SU-DHL-6 (cell line): ENCODE measurements at regions not wholly inside any gene's neighbourhood (a gene's known extent, or its start where the extent isn't known, plus 50 kb on each side); places are given as distances from the start of the nearest gene placed in this dataset.

Experiments
- H2AFZ ChIP-seq: fragments of 200-600 bp; sonication (generic); 2 replicates; pipeline ENCODE4 v1.6.1; 2014; ENCODE audit warnings: low read depth, mild to moderate bottlenecking, moderate library complexity, mixed read lengths, antibody characterized with exemption, low read length; ENCODE audit not compliant: severe bottlenecking
- H3F3A ChIP-seq: fragments of 200-600 bp; shearing (Covaris generic); 2 replicates; pipeline ENCODE4 v1.6.0; 2016; ENCODE audit warnings: antibody characterized with exemption, mild to moderate bottlenecking; ENCODE audit not compliant: insufficient read depth
- H3K27ac ChIP-seq: fragments of 200-600 bp; sonication (generic); 2 replicates; pipeline ENCODE4 v1.5.1; 2016; ENCODE audit warnings: low read depth, mild to moderate bottlenecking, low read length, moderate library complexity, mixed read lengths
- H3K27me3 ChIP-seq: fragments of 200-600 bp; sonication (generic), shearing (Covaris generic); 2 replicates; pipeline ENCODE4 v1.6.0; 2014; ENCODE audit warnings: mild to moderate bottlenecking, low read length
- H3K36me3 ChIP-seq: fragments of 200-600 bp; sonication (generic); 2 replicates; pipeline ENCODE4 v1.6.1; 2014; ENCODE audit warnings: mild to moderate bottlenecking, low read length, mixed read lengths
- H3K4me2 ChIP-seq: fragments of 300-600, 200-600 bp; shearing (Covaris generic), sonication (generic); 2 replicates; pipeline ENCODE4 v1.6.0; 2014; ENCODE audit warnings: low read length, low read depth, mild to moderate bottlenecking; ENCODE audit not compliant: poor library complexity, severe bottlenecking
- H3K4me3 ChIP-seq: fragments of 200-600 bp; sonication (generic); 2 replicates; pipeline ENCODE4 v1.5.1; 2014; ENCODE audit warnings: antibody characterized with exemption, low read length, mild to moderate bottlenecking, mixed read lengths; ENCODE audit not compliant: insufficient read depth, poor library complexity, severe bottlenecking
- H3K79me2 ChIP-seq: fragments of 200-600 bp; sonication (generic); 2 replicates; pipeline ENCODE4 v1.6.1; 2014; ENCODE audit warnings: mild to moderate bottlenecking, low read length, moderate library complexity; ENCODE audit not compliant: insufficient read depth
- H3K9ac ChIP-seq: fragments of 200-600 bp; sonication (generic); 2 replicates; pipeline ENCODE4 v1.7.0; 2014; ENCODE audit warnings: mild to moderate bottlenecking, low read length
- H3K9me2 ChIP-seq: fragments of 200-600 bp; sonication (generic); replicated peaks from 2 replicates; pipeline ENCODE4 v1.6.1; 2014; ENCODE audit warnings: low read length; ENCODE audit not compliant: insufficient read depth
- H3K9me3 ChIP-seq: fragments of 200-600 bp; sonication (generic); 2 replicates; pipeline ENCODE4 v1.6.1; 2014; ENCODE audit warnings: low read length, mixed read lengths; ENCODE audit not compliant: insufficient read depth
- H4K20me1 ChIP-seq: fragments of 200-600 bp; sonication (generic); 2 replicates; pipeline ENCODE4 v1.6.1; 2014; ENCODE audit warnings: low read depth, mild to moderate bottlenecking, antibody characterized with exemption, low read length, moderate library complexity, mixed read lengths
- CTCF ChIP-seq: fragments of 200-600 bp; sonication (generic); IDR thresholded peaks from one replicate; pipeline ENCODE4 v1.5.1; 2017; ENCODE audit warnings: antibody characterized with exemption, mild to moderate bottlenecking, low read length, moderate library complexity; ENCODE audit not compliant: insufficient read depth, poor library complexity, severe bottlenecking
- EZH2phosphoT487 ChIP-seq: fragments of 200-600 bp; sonication (generic), shearing (Covaris generic); conservative IDR thresholded peaks from 2 replicates; pipeline ENCODE4 v1.6.1; 2018; ENCODE audit warnings: mild to moderate bottlenecking, antibody characterized with exemption, low read length, moderate library complexity, mixed read lengths

GRCh38 chr15:94722024-94722636 is 490.8 kb downstream of the MCTP2 start:
- TF ChIP-seq CTCF (no peak), EZH2phosphoT487 (no peak)
- Histone ChIP-seq H3K27me3 (no peaks in the 10 kb centered on the region), H3F3A (no peaks in the 10 kb centered on the region), H2AFZ (no peak overlapping the region), H3K27ac (no peak overlapping the region), H3K9me3 (no peaks in the 10 kb centered on the region), H3K9me2 (no peaks in the 10 kb centered on the region), H3K36me3 (no peaks in the 10 kb centered on the region), H3K79me2 (no peaks in the 10 kb centered on the region), H3K4me2 (no peak overlapping the region), H4K20me1 (no peaks in the 10 kb centered on the region), H3K9ac (no peak overlapping the region), H3K4me3 (no peak overlapping the region)

- Histone ChIP-seq H4K20me1 (no peaks in the 10 kb centered on the region), H3K27me3 (no peaks in the 10 kb centered on the region), H3K9me3 (no peaks in the 10 kb centered on the region), H2AFZ (no peak overlapping the region), H3K9ac (no peak overlapping the region), H3K4me3 (no peak overlapping the region), H3K36me3 (no peaks in the 10 kb centered on the region), H3K79me2 (no peaks in the 10 kb centered on the region), H3F3A (no peaks in the 10 kb centered on the region), H3K27ac (no peak overlapping the region), H3K9me2 (no peaks in the 10 kb centered on the region), H3K4me2 (no peak overlapping the region)
- TF ChIP-seq EZH2phosphoT487: no peak
- no peak for TF ChIP-seq CTCF
Measured at GRCh38 chr15:94723801-94724200, 492.4 kb downstream of the MCTP2 start.

- Histone ChIP-seq H3K4me3 (no peak overlapping the region), H3K9me2 (no peaks in the 10 kb centered on the region), H3K79me2 (no peaks in the 10 kb centered on the region), H3K36me3 (no peaks in the 10 kb centered on the region), H4K20me1 (no peaks in the 10 kb centered on the region), H2AFZ (no peak overlapping the region), H3K27me3 (no peaks in the 10 kb centered on the region), H3K9me3 (no peaks in the 10 kb centered on the region), H3K27ac (no peak overlapping the region), H3K9ac (no peak overlapping the region), H3K4me2 (no peak overlapping the region), H3F3A (no peaks in the 10 kb centered on the region)
- TF ChIP-seq EZH2phosphoT487: no peak
- TF ChIP-seq CTCF: no peak
Measured at GRCh38 chr15:94731286-94731685, 499.9 kb downstream of the MCTP2 start.

- Histone ChIP-seq H3K9me2 (no peaks in the 10 kb centered on the region), H3K79me2 (no peaks in the 10 kb centered on the region), H3K9me3 (no peaks in the 10 kb centered on the region), H3K4me3 (no peak overlapping the region), H3F3A (no peaks in the 10 kb centered on the region), H4K20me1 (no peaks in the 10 kb centered on the region), H3K4me2 (no peak overlapping the region), H3K9ac (no peak overlapping the region), H3K27ac (no peak overlapping the region), H3K36me3 (no peaks in the 10 kb centered on the region), H2AFZ (no peak overlapping the region), H3K27me3 (no peaks in the 10 kb centered on the region)
- TF ChIP-seq EZH2phosphoT487: no peak
- no peak for TF ChIP-seq CTCF
Measured at GRCh38 chr15:94734460-94734859, 503.1 kb downstream of the MCTP2 start.
